Gastrocnemius medialis (tissue), 4 donors: ENCODE measurements at regions not wholly inside any gene's neighbourhood (a gene's known extent, or its start where the extent isn't known, plus 50 kb on each side); places are given as distances from the start of the nearest gene placed in this dataset.
A peak's percentile ranks its signal among the peaks of the same experiment; 100 is the strongest.

Experiments used
- ATAC-seq, 2 donors: fragments of 150-250 bp; one replicate each; pipeline ENCODE4 v1.9.1; 2016
- DNase-seq, 2 donors: peaks; one replicate each; pipeline ENCODE4 v3.0.0-alpha.2; 2019
- H3K27ac ChIP-seq, 4 donors: fragments of 200-600 bp; sonication (generic); 1 replicate in 1 of 4; 2 replicates in 3 of 4; pipeline ENCODE4 v1.5.1; 2016 to 2018; ENCODE audit warnings: mild to moderate bottlenecking in 2 of 4, moderate library complexity in 1 of 4
- H3K27me3 ChIP-seq, 3 donors: fragments of 200-600 bp; sonication (generic) in 2 of 3; 1 replicate in 1 of 3; 2 replicates in 2 of 3; pipeline versions ENCODE4 v1.5.1 to v1.6.0; 2016 to 2019; ENCODE audit warnings: mild to moderate bottlenecking in 1 of 3, moderate library complexity in 1 of 3
- H3K36me3 ChIP-seq, 2 donors: fragments of 200-600 bp; sonication (generic) in 1 of 2; one replicate each; pipeline ENCODE4 v1.5.1; 2017 to 2018
- H3K4me1 ChIP-seq, 2 donors: fragments of 200-600 bp; sonication (generic) in 1 of 2; one replicate each; pipeline ENCODE4 v1.5.1; 2016 to 2017; ENCODE audit warnings: mild to moderate bottlenecking in 2 of 2
- H3K4me3 ChIP-seq, 4 donors: fragments of 200-600 bp; sonication (generic) in 3 of 4; 1 replicate in 1 of 4; 2 replicates in 3 of 4; pipeline ENCODE4 v1.5.1; 2016 to 2019; ENCODE audit warnings: mild to moderate bottlenecking in 2 of 4
- H3K9me3 ChIP-seq, 3 donors: fragments of 200-600 bp; sonication (generic) in 2 of 3; 1 replicate in 1 of 3; 2 replicates in 2 of 3; pipeline ENCODE4 v1.5.1; 2016 to 2019
- CTCF ChIP-seq, 5 experiments: fragments of 450-650 bp in 3 of 5; fragments of 200-600 bp in 2 of 5; sonication (generic) in 2 of 5; IDR thresholded peaks in 4 of 5; conservative IDR thresholded peaks in 1 of 5; 1 replicate in 4 of 5; 2 replicates in 1 of 5; pipeline ENCODE4 v1.5.1; 2016 to 2019; ENCODE audit warnings: antibody characterized with exemption in 5 of 5, mild to moderate bottlenecking in 3 of 5, moderate library complexity in 3 of 5
- POLR2A ChIP-seq, 2 donors: fragments of 450-650 bp; IDR thresholded peaks; one replicate each; pipeline ENCODE4 v1.6.1; 2017; ENCODE audit warnings: antibody characterized with exemption in 2 of 2, mild to moderate bottlenecking in 2 of 2, moderate library complexity in 2 of 2
- in situ Hi-C, 4 donors: fragments of 200-750 bp; cut with MboI; loops; one replicate each; pipeline versions ENCODE4 v1.15.0 to v1.8.0; 2017; ENCODE audit warnings: low sequenced_read_pairs in 4 of 4
- intact Hi-C: fragments of 100-400 bp; cut with DNase I; formaldehyde crosslinking; loops from one replicate; pipeline ENCODE4 v1.15.1; 2023; ENCODE audit warnings: low total_unique reads

GRCh38 chr14:101116486-101117130 lies 213.1 kb upstream of the RTL1 start:
- H3K36me3 ChIP-seq: no peaks in the 10 kb centered on the region
- H3K4me1 ChIP-seq: no peaks in the 10 kb centered on the region
- intact Hi-C loops: no loop called here
- DNase-seq (no peak), ATAC-seq (no peak)
- in situ Hi-C loops: no loop called here
- no peaks in the 10 kb centered on the region for H3K9me3 ChIP-seq
- H3K27me3 ChIP-seq: no peaks in the 10 kb centered on the region
- H3K4me3 ChIP-seq: no peak overlapping the region
- TF ChIP-seq CTCF (IDR thresholded peaks at IDR 0.05 in 4 of 5, conservative IDR thresholded peaks at IDR 0.05 in 1 of 5) (no peak), POLR2A (IDR thresholded peaks at IDR 0.05) (no peak)
- no peak overlapping the region for H3K27ac ChIP-seq

- Histone ChIP-seq H3K36me3 (no peaks in the 10 kb centered on the region), H3K27ac (no peak overlapping the region), H3K27me3 (no peaks in the 10 kb centered on the region), H3K9me3 (no peaks in the 10 kb centered on the region), H3K4me1 (no peaks in the 10 kb centered on the region), H3K4me3 (no peak overlapping the region)
- ATAC-seq: no peak
- intact Hi-C loops: no loop called here
- DNase-seq: no peak
- in situ Hi-C loops: no loop called here
- TF ChIP-seq CTCF (IDR thresholded peaks at IDR 0.05 in 4 of 5, conservative IDR thresholded peaks at IDR 0.05 in 1 of 5): no peak
- no peak for TF ChIP-seq POLR2A (IDR thresholded peaks at IDR 0.05)
Measured at GRCh38 chr14:101117543-101117942, 214.0 kb upstream of the RTL1 start.

GRCh38 chr14:101118233-101118632 lies 214.7 kb upstream of the RTL1 start:
- H3K36me3 ChIP-seq: no peaks in the 10 kb centered on the region
- H3K9me3 ChIP-seq: no peaks in the 10 kb centered on the region
- TF ChIP-seq CTCF (IDR thresholded peaks at IDR 0.05 in 4 of 5, conservative IDR thresholded peaks at IDR 0.05 in 1 of 5): no peak
- no peak for TF ChIP-seq POLR2A (IDR thresholded peaks at IDR 0.05)
- no peak for ATAC-seq
- intact Hi-C loops (no loop called here), in situ Hi-C loops (no loop called here)
- no peaks in the 10 kb centered on the region for H3K27me3 ChIP-seq
- H3K27ac ChIP-seq: peak overlapping the region in 1 of 4 donors; percentile 9
- no peaks in the 10 kb centered on the region for H3K4me1 ChIP-seq
- DNase-seq: no peak
- no peak overlapping the region for H3K4me3 ChIP-seq

- H3K36me3 ChIP-seq: no peaks in the 10 kb centered on the region
- intact Hi-C loops (no loop called here), in situ Hi-C loops (no loop called here)
- no peaks in the 10 kb centered on the region for H3K4me1 ChIP-seq
- H3K9me3 ChIP-seq: no peaks in the 10 kb centered on the region
- TF ChIP-seq POLR2A (IDR thresholded peaks at IDR 0.05) (no peak), CTCF (IDR thresholded peaks at IDR 0.05 in 4 of 5, conservative IDR thresholded peaks at IDR 0.05 in 1 of 5) (no peak)
- H3K27me3 ChIP-seq: no peaks in the 10 kb centered on the region
- DNase-seq (peak in 1 of 2 donors; percentile 20), ATAC-seq (peak; percentile 26 to 47)
- no peak overlapping the region for H3K4me3 ChIP-seq
- peak overlapping the region in 3 of 4 donors; percentile 34 to 57 (median 55) for H3K27ac ChIP-seq
Measured at GRCh38 chr14:101118746-101119591, 215.4 kb upstream of the RTL1 start.
